GM10248 (cell line): ENCODE measurements at regions not wholly inside any gene's neighbourhood (a gene's known extent, or its start where the extent isn't known, plus 50 kb on each side); places are given as distances from the start of the nearest gene placed in this dataset.

Experiments
- CTCF ChIA-PET: fragments of 300-600 bp; sonication (Branson Sonifier 250); formaldehyde crosslinking; extraction: SDS; loops from one replicate; lab custom pipeline; 2021; ENCODE audit warnings: antibody characterized with exemption; lab: Yijun Ruan, JAX
- POLR2A ChIA-PET: fragments of 350-650 bp; sonication (Branson Sonifier 250); formaldehyde crosslinking; extraction: SDS; loops from one replicate; lab custom pipeline; 2020; ENCODE audit warnings: antibody characterized with exemption; lab: Yijun Ruan, JAX
- DNase-seq: peaks from one replicate; pipeline ENCODE4 v3.0.0; 2012; ENCODE audit errors: extremely low spot score
- TF ChIP-seq, protein P1 (sequence below): IDR thresholded peaks from 2 replicates; pipeline ENCODE4 v1.5.1; 2012; ENCODE audit warnings: mild to moderate bottlenecking, low read depth; ENCODE audit errors: extremely low read depth, missing control alignments, control extremely low read depth

DNA sequence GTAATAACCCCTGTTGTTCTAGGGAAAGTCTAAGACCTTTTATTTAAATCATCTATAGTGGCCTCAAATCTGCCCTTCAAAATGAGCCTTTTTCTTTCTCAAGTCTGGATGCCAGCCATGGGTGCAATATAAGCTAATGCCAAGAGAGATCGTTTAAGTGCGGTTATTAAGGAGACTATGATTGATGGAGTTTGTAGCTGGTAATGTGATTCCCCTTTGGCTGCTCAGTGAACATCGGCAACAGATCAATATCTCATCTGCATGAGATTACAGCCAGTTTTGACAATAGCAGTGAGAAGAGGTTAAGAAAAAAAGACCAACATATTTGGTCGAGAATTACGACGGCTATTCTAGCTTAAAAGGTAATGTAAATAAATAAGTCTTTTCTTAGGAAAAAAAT, 1049.4 kb upstream of the NUDT12 start:
- DNase-seq, result no peak
- ChIA-PET CTCF (no interaction called here), POLR2A (no interaction called here)
- TF ChIP-seq, protein P1, sequence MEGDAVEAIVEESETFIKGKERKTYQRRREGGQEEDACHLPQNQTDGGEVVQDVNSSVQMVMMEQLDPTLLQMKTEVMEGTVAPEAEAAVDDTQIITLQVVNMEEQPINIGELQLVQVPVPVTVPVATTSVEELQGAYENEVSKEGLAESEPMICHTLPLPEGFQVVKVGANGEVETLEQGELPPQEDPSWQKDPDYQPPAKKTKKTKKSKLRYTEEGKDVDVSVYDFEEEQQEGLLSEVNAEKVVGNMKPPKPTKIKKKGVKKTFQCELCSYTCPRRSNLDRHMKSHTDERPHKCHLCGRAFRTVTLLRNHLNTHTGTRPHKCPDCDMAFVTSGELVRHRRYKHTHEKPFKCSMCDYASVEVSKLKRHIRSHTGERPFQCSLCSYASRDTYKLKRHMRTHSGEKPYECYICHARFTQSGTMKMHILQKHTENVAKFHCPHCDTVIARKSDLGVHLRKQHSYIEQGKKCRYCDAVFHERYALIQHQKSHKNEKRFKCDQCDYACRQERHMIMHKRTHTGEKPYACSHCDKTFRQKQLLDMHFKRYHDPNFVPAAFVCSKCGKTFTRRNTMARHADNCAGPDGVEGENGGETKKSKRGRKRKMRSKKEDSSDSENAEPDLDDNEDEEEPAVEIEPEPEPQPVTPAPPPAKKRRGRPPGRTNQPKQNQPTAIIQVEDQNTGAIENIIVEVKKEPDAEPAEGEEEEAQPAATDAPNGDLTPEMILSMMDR, result no peak

DNA sequence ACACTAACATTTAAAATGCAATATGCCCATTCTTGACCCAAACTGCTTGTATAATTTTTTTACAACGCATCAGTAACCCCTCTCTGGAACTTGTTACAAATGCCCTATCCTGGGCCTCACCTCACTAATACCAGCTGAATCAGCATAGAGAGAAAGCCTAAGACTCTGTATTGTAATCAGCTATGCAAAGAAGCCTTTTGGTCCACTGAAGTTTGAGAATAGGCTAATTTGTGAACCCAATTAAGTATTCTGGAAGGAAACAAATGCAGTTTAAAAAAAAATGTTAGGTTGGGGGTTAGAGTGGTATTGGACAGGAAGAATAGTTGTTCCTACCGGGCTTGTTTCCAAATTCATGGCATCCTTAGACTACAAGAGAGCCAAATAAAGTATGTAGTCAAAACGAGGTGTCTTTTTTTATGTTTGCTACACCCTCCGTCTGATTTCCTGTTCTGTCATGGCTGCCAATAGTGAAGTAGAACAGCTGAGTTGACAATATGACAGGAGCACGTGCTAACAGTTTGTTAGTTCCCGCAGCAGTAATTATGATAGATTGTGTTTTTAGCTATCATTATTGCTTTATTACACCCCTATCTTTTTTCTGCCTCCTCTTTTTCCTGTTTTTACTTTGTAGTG, 1048.7 kb upstream of the NUDT12 start:
- ChIA-PET POLR2A (no interaction called here), CTCF (interaction anchor here (1.0 kb wide), 1 partner anchor 9 kb away, joined by 3 read pairs; no protein-coding TSS in a partner anchor)
- TF ChIP-seq, protein P1, result no peak
- no peak for DNase-seq

DNA sequence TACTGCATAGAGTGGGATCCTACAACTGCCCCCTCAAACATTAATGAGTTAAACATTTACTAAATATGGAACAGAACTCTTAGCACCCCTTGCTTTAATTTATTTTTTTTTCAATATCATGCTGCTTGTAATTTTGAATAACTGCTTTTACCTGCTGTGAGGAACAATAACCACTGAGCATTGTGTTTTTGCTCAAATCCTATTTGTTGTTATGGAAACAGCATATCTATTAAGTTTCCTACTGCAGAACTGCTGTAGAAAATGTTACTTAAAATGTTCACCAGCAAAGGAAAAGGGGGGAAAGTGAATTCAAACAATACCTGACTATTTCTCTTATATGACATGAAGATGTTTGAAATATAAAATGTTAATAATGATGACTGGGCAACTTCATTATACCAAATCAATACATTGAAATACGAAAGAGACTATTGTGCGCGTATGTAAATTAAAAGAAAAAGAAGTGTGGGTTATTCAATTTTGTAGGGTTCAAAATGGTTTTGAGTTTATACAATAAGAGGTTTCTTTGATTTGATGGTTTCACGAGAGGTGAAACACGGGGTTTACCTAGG, 1043.8 kb upstream of the NUDT12 start:
- CTCF ChIA-PET, result no interaction called here
- no peak for DNase-seq
- TF ChIP-seq, protein P1, result no peak
- POLR2A ChIA-PET, result no interaction called here

DNA sequence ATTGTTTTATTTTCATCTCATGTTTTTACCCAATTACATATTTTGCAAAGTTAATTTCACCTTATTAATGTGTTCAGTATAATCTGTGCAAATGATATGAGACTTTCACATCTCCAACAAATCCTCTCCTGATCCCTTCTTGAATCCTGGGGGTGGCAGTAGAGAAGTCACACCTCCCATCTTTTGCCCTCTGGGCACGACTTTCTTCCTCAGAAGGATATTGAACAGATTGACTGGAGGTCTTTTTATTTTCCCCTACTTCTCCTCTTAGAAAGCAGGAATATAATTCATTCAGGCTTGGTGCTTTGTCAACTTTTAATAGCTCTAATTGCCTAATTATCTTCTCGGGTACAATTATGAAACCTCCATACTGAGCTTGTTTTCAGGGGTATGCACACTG, 1037.1 kb upstream of the NUDT12 start:
- DNase-seq, result no peak

DNA sequence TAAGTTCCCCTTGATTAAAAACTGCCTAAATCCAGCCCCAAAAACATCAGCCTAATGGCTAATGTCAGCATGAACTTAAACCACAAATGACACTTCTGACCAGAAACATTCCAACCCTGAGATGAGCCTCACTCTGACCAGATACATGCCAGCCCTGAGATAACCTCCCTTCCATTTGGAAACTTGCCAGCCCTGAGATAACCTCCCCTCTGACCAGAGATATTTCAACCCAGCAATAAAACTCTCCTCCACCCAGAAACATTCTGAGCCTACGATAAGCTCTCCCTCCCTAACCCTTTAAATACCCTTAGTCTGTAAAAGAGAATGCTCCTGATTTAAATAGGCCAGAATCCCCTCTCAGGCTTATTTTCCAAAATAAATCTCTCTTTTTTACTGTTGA, 1035.7 kb upstream of the NUDT12 start:
- CTCF ChIA-PET, result no interaction called here
- TF ChIP-seq, protein P1, result no peak

More for the DNA sequence above, 1037.1 kb upstream of the NUDT12 start:
- POLR2A ChIA-PET, result no interaction called here
- CTCF ChIA-PET, result no interaction called here
- TF ChIP-seq, protein P1, result no peak

DNA sequence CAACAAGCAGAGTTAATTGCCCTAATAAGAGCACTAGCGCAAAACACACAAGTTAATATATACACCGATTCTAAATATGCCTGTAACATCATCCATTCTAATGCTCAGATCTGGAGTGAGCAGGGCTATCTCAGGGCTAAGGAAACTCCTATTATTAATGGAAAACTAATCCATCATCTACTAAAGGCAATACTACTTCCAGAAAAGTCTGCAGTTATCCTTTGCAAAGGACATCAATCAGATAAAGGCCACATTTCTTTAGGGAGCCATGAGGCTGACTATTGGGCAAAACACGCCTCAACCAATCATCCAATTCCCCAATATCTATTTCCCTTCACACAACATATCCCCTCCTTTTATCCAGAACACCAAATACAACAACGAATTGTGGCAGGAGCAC, 1032.3 kb upstream of the NUDT12 start:
- TF ChIP-seq, protein P1, result no peak
- CTCF ChIA-PET, result interaction anchor here (1.2 kb wide), 1 partner anchor 13 kb away, joined by 3 read pairs; no protein-coding TSS in a partner anchor
- no peak for DNase-seq
- POLR2A ChIA-PET, result no interaction called here

More for the DNA sequence above, 1035.7 kb upstream of the NUDT12 start:
- DNase-seq, result no peak
- POLR2A ChIA-PET, result no interaction called here
